Adrenal gland (tissue), 9 donors: ENCODE measurements at regions not wholly inside any gene's neighbourhood (a gene's known extent, or its start where the extent isn't known, plus 50 kb on each side); places are given as distances from the start of the nearest gene placed in this dataset.

Experiments
- DNase-seq, 7 donors: peaks; one replicate each; pipeline ENCODE4 v3.0.0-alpha.2; 2019 to 2020
- H3K27ac ChIP-seq, 5 donors: fragments of 200-600 bp; sonication (generic) in 4 of 5; 1 replicate in 3 of 5; 2 replicates in 2 of 5; pipeline versions ENCODE4 v1.5.1 to v1.8.0; 2016 to 2020; ENCODE audit warnings: mild to moderate bottlenecking in 1 of 5
- H3K27me3 ChIP-seq: fragments of 200-600 bp; 2 replicates; pipeline ENCODE4 v1.8.0; 2021
- H3K36me3 ChIP-seq, 2 donors: fragments of 200-600 bp; replicated peaks in 1 of 2; 1 replicate in 1 of 2; 2 replicates in 1 of 2; pipeline versions ENCODE4 v1.5.1 to v1.8.0; 2018 to 2022
- H3K4me1 ChIP-seq, 2 donors: fragments of 200-600 bp; replicated peaks in 1 of 2; 1 replicate in 1 of 2; 2 replicates in 1 of 2; pipeline versions ENCODE4 v1.5.1 to v1.8.0; 2018 to 2021
- H3K4me3 ChIP-seq, 4 donors: fragments of 200-600 bp; sonication (generic) in 3 of 4; one replicate each; pipeline ENCODE4 v1.5.1; 2016 to 2018
- H3K9me3 ChIP-seq, 3 donors: fragments of 200-600 bp; sonication (generic) in 1 of 3; replicated peaks in 1 of 3; 1 replicate in 2 of 3; 2 replicates in 1 of 3; pipeline versions ENCODE4 v1.5.1 to v1.8.0; 2016 to 2021
- CTCF ChIP-seq, 6 experiments: fragments of 450-650 bp in 4 of 6; fragments of 200-600 bp in 2 of 6; sonication (generic) in 1 of 6; IDR thresholded peaks; 1 replicate in 5 of 6; 2 replicates in 1 of 6; pipeline versions ENCODE4 v1.5.1 to v1.8.0; 2016 to 2021; ENCODE audit warnings: antibody characterized with exemption in 6 of 6, mild to moderate bottlenecking in 2 of 6, moderate library complexity in 1 of 6
- POLR2A ChIP-seq, 2 donors: fragments of 450-650 bp; IDR thresholded peaks; one replicate each; pipeline ENCODE4 v1.6.1; 2017; ENCODE audit warnings: antibody characterized with exemption in 2 of 2, mild to moderate bottlenecking in 2 of 2, moderate library complexity in 1 of 2
- WGBS, 4 donors: extraction: QIAGEN DNeasy Blood & Tissue Kit in 2 of 4; methylation state at CpG; one replicate each; pipeline versions ENCODE4 v1.1.5 to v1.1.7; 2013 to 2017; 5-methylcytosine and 5-hydroxymethylcytosine counted together
- intact Hi-C, 2 donors: fragments of 100-400 bp; cut with DNase I; formaldehyde crosslinking; loops; one replicate each; pipeline versions ENCODE4 v1.14.1 to v1.15.0; 2022 to 2023
- donor health status: healthy with polysubstance abuse.
- donor health status: Bipolar disorder and iron deficiency.
- donor health status: DM: yes; HTN: yes; CAD: no.
- donor health status: DM: no; HTN: no; CAD: no.
- donor health status: DM: no; HTN: no; CAD: no.

GRCh38 chrX:68950937-68951336 is 122.1 kb downstream of the EFNB1 start:
- DNase-seq = no peak
- intact Hi-C loops = no loop called here

GRCh38 chrX:68947882-68948605 is 119.2 kb downstream of the EFNB1 start:
- H3K4me1 ChIP-seq = no peaks in the 10 kb centered on the region
- no peaks in the 10 kb centered on the region for H3K9me3 ChIP-seq
- TF ChIP-seq CTCF (IDR thresholded peaks at IDR 0.05) = no peak
- H3K4me3 ChIP-seq = no peak overlapping the region
- WGBS, 4 donors = 81 to 100% (median 96%) methylated on average over 1 to 6 of the region's 6 CpGs; no CpG with 5 or more reads in 1 of the 4 donors
- no peak overlapping the region for H3K27ac ChIP-seq
- DNase-seq = no peak
- H3K27me3 ChIP-seq = peaks cover 3% of the 10 kb centered on the region
- H3K36me3 ChIP-seq = no peaks in the 10 kb centered on the region
- intact Hi-C loops = no loop called here

More at GRCh38 chrX:68950937-68951336, 122.1 kb downstream of the EFNB1 start:
- H3K36me3 ChIP-seq = no peaks in the 10 kb centered on the region
- H3K9me3 ChIP-seq = no peaks in the 10 kb centered on the region
- no peak overlapping the region for H3K4me3 ChIP-seq
- H3K27me3 ChIP-seq = peaks cover 5% of the 10 kb centered on the region
- no peaks in the 10 kb centered on the region for H3K4me1 ChIP-seq
- TF ChIP-seq POLR2A (IDR thresholded peaks at IDR 0.05) (no peak), CTCF (IDR thresholded peaks at IDR 0.05) (no peak)
- no peak overlapping the region for H3K27ac ChIP-seq
- WGBS, 4 donors = 38 to 85% (median 52%) methylated on average over 2 of the region's 2 CpGs

GRCh38 chrX:68945603-68946228 is 116.9 kb downstream of the EFNB1 start:
- no peaks in the 10 kb centered on the region for H3K9me3 ChIP-seq
- no peaks in the 10 kb centered on the region for H3K4me1 ChIP-seq
- intact Hi-C loops = no loop called here
- H3K36me3 ChIP-seq = no peaks in the 10 kb centered on the region
- no peak overlapping the region for H3K27ac ChIP-seq
- H3K4me3 ChIP-seq = no peak overlapping the region
- peaks cover 3% of the 10 kb centered on the region for H3K27me3 ChIP-seq
- peak in 2 of 7 donors; percentile 29 to 38 for DNase-seq
- TF ChIP-seq POLR2A (IDR thresholded peaks at IDR 0.05) (no peak), CTCF (IDR thresholded peaks at IDR 0.05) (peak in 5 of 6 experiments; percentile 5 to 34 (median 24))
- 60 to 85% (median 75%) methylated on average over 7 to 10 of the region's 10 CpGs for WGBS, 4 donors

GRCh38 chrX:68945081-68945602 is 116.3 kb downstream of the EFNB1 start:
- Histone ChIP-seq H3K27ac (no peak overlapping the region), H3K9me3 (no peaks in the 10 kb centered on the region), H3K4me3 (no peak overlapping the region), H3K36me3 (no peaks in the 10 kb centered on the region), H3K27me3 (peaks cover 3% of the 10 kb centered on the region), H3K4me1 (no peaks in the 10 kb centered on the region)
- DNase-seq = no peak
- no peak for TF ChIP-seq POLR2A (IDR thresholded peaks at IDR 0.05)
- TF ChIP-seq CTCF (IDR thresholded peaks at IDR 0.05) = no peak
- intact Hi-C loops = no loop called here
- 71 to 96% (median 88%) methylated on average over 2 of the region's 2 CpGs; no CpG with 5 or more reads in 1 of the 4 donors for WGBS, 4 donors
